Progenitor cell of endocrine pancreas (in vitro differentiated cells): ENCODE measurements at regions not wholly inside any gene's neighbourhood (a gene's known extent, or its start where the extent isn't known, plus 50 kb on each side); places are given as distances from the start of the nearest gene placed in this dataset.

ENCODE experiments used
- DNase-seq: peaks from one replicate; pipeline ENCODE4 v3.0.0; 2021; ENCODE audit warnings: low spot score; ENCODE audit not compliant: unreplicated experiment
- H3K27ac Mint-ChIP-seq: 2 replicates; pipeline ENCODE4 v1.8.0; 2021; ENCODE audit warnings: mild to moderate bottlenecking, moderate library complexity, mixed read lengths
- H3K27me3 Mint-ChIP-seq: 2 replicates; pipeline ENCODE4 v1.8.0; 2021; ENCODE audit warnings: mixed read lengths
- H3K36me3 Mint-ChIP-seq: 2 replicates; pipeline ENCODE4 v1.8.0; 2022; ENCODE audit warnings: mixed read lengths; ENCODE audit not compliant: insufficient read depth
- H3K4me1 Mint-ChIP-seq: 2 replicates; pipeline ENCODE4 v1.8.0; 2021; ENCODE audit warnings: low read depth, mixed read lengths
- H3K4me3 Mint-ChIP-seq: 2 replicates; pipeline ENCODE4 v1.8.0; 2021; ENCODE audit warnings: low read depth, mild to moderate bottlenecking, moderate library complexity, mixed read lengths
- H3K9me3 Mint-ChIP-seq: 2 replicates; pipeline ENCODE4 v1.8.0; 2021; ENCODE audit warnings: low read depth, mixed read lengths
- CTCF ChIP-seq: fragments of 200-600 bp; sonication (generic); IDR thresholded peaks from one replicate; pipeline ENCODE4 v1.5.0; 2021; ENCODE audit warnings: antibody characterized with exemption, mild to moderate bottlenecking; ENCODE audit not compliant: unreplicated experiment

- no peak for TF ChIP-seq CTCF
- H3K4me3 Mint-ChIP-seq, result no peak overlapping the region
- H3K36me3 Mint-ChIP-seq, result no peaks in the 10 kb centered on the region
- no peaks in the 10 kb centered on the region for H3K4me1 Mint-ChIP-seq
- no peak overlapping the region for H3K27ac Mint-ChIP-seq
- no peaks in the 10 kb centered on the region for H3K27me3 Mint-ChIP-seq
- H3K9me3 Mint-ChIP-seq, result no peaks in the 10 kb centered on the region
- no peak for DNase-seq
These were observed 163.7 kb downstream of the NTMT2 start for GRCh38 chr1:170309389-170310013.

GRCh38 chr1:170310014-170310405, 164.3 kb downstream of the NTMT2 start:
- Mint-ChIP-seq H3K4me1 (no peaks in the 10 kb centered on the region), H3K27me3 (no peaks in the 10 kb centered on the region), H3K4me3 (no peak overlapping the region), H3K27ac (no peak overlapping the region), H3K36me3 (no peaks in the 10 kb centered on the region), H3K9me3 (no peaks in the 10 kb centered on the region)
- no peak for TF ChIP-seq CTCF
- no peak for DNase-seq

- no peak for DNase-seq
- no peak for TF ChIP-seq CTCF
- no peaks in the 10 kb centered on the region for H3K9me3 Mint-ChIP-seq
- H3K27me3 Mint-ChIP-seq, result peaks cover 2% of the 10 kb centered on the region
- H3K36me3 Mint-ChIP-seq, result no peaks in the 10 kb centered on the region
- H3K27ac Mint-ChIP-seq, result no peak overlapping the region
- no peak overlapping the region for H3K4me3 Mint-ChIP-seq
- no peaks in the 10 kb centered on the region for H3K4me1 Mint-ChIP-seq
These were observed 165.2 kb downstream of the NTMT2 start for GRCh38 chr1:170310951-170311350.

- H3K4me3 Mint-ChIP-seq, result no peak overlapping the region
- no peaks in the 10 kb centered on the region for H3K4me1 Mint-ChIP-seq
These were observed 167.5 kb downstream of the NTMT2 start for GRCh38 chr1:170313306-170313705.

GRCh38 chr1:170316270-170316669, 170.5 kb downstream of the NTMT2 start:
- no peak overlapping the region for H3K4me3 Mint-ChIP-seq
- H3K36me3 Mint-ChIP-seq, result no peaks in the 10 kb centered on the region
- H3K27me3 Mint-ChIP-seq, result peaks cover 2% of the 10 kb centered on the region
- H3K9me3 Mint-ChIP-seq, result no peaks in the 10 kb centered on the region
- H3K4me1 Mint-ChIP-seq, result no peaks in the 10 kb centered on the region
- DNase-seq, result no peak
- no peak overlapping the region for H3K27ac Mint-ChIP-seq
- TF ChIP-seq CTCF, result no peak

More at GRCh38 chr1:170313306-170313705, 167.5 kb downstream of the NTMT2 start:
- no peak for TF ChIP-seq CTCF
- H3K36me3 Mint-ChIP-seq, result no peaks in the 10 kb centered on the region
- no peak overlapping the region for H3K27ac Mint-ChIP-seq
- peaks cover 2% of the 10 kb centered on the region for H3K27me3 Mint-ChIP-seq
- H3K9me3 Mint-ChIP-seq, result no peaks in the 10 kb centered on the region
- DNase-seq, result no peak
